NCI-H1092 (cell line): ENCODE measurements at regions not wholly inside any gene's neighbourhood (a gene's known extent, or its start where the extent isn't known, plus 50 kb on each side); places are given as distances from the start of the nearest gene placed in this dataset.

Experiments used
- DNase-seq: peaks from one replicate; lab custom pipeline; 2025; lab: John Stamatoyannopoulos, UW

GRCh38 chr5:99133921-99134320, 205.1 kb upstream of the CHD1 start:
- no peak for DNase-seq

GRCh38 chr5:99129768-99130501, 201.1 kb upstream of the CHD1 start:
- DNase-seq = no peak

DNA sequence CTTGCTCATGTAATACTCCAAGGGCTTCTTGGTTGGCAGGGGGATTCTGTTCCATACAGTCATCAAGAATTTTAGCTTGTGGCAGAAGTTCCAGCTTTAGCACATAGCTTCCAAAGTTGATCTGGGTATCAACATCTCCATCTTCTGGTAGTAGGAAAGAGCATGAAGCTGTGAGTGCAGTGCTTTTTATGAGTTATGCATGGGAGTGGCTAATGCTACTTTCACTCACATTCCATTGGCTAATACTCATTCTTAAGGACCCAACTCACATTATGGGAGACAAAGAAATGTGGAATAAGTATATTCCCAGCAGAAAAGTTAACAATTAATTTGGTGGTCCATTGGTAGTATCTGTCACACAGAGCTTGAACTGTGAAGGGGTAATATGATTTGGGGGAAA, 194.2 kb upstream of the CHD1 start:
- DNase-seq = no peak

DNA sequence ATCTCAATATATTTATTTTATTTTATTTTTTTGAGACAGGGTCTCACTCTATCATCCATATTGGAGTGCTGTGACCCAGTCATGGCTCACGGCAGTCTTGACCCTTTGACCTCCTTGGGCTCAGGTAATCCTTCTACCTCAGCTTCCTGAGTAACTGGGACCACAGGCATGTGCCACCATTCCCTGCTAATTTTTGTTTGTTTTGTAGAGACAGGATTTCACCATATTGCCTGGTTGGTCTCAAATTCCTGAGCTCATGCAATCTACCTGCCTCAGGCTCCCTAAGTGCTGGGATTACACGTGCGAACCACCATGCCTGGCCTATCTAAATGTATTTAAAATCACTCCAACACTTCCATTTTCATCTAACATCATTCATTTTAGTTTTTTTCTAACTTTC, 190.5 kb upstream of the CHD1 start:
- no peak for DNase-seq

DNA sequence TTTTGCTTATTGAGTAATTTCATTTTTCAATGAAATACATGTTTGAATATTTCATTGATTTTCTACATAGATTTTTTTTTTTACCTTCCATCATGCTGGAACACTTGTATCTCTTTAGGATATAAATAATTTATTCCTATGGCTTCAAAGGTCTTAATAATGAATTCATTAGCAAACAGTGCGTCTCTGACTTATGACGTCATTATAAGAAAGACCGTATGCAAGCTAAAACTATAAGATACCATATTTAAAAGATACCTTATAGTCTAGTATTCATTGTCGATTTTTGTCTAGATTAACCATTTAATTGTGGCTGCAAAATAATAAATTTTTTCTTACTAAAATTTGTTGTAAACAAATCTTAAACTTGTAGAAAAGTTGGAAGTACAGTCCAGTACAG, 187.7 kb upstream of the CHD1 start:
- DNase-seq = no peak

- no peak for DNase-seq
These were observed 181.1 kb upstream of the CHD1 start for GRCh38 chr5:99109894-99110293.

GRCh38 chr5:99105216-99105615, 176.4 kb upstream of the CHD1 start:
- no peak for DNase-seq

GRCh38 chr5:99104538-99105132, 175.8 kb upstream of the CHD1 start:
- DNase-seq = no peak

GRCh38 chr5:99102073-99102697, 173.4 kb upstream of the CHD1 start:
- DNase-seq = no peak

DNA sequence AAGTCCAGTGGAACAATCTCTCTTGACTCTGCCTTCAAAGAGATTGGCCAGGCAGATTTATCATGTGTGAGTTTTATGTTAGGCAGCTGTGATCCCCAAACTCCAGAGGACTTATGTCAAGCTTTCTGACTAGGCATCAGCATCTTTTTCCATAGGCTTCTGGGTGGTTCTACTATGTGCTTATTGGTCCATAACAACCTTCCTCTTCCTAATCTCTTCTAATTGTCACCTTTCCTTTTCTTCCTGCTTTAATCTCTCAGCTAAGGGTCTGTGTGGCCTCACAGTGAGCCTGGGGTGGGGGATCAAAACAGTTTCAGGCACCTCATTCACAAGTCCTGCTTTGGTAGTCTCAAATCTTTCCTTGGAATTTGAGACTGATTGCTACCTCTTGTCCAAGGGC, 170.9 kb upstream of the CHD1 start:
- no peak for DNase-seq

- DNase-seq = no peak
These were observed 161.2 kb upstream of the CHD1 start for GRCh38 chr5:99089822-99090549.

DNA sequence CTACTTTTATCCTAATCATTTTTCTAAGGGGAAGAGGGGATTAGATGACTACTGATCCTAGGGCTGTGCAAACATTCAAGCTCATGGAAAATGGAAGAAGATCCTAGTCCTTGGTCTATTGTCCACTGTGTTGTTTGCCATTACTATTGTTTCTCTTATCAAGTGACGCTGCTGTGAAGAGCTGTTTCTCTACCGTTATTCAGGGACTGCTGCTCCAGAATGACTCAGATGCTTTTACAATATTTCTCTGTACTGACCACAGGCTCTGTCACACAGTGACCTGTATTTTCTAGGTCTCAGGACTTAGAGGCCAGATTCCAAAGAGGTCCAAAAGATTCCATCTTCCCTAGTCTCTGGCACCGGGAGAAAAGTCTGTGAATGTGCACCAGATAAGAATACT, 159.5 kb upstream of the CHD1 start:
- DNase-seq = no peak

DNA sequence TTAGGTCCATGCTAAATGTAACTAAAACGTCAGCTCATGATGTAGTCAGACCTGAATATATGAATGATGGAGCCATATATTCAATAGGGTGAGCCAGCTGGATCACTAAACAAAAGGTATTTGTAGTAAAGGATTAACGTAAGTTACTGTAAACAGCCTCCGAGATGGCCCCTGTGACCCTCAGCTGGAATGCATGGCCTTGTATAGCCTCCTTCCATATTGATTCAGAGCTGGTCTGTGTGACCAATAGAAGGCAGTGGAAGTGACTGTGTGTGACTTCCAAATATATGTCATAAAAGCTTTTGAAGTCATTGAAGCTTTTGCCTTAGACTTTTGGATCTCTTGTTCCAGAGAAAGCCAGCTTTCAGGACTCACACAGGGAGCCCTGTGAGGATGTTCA, 154.4 kb upstream of the CHD1 start:
- no peak for DNase-seq

GRCh38 chr5:99081711-99082110, 152.9 kb upstream of the CHD1 start:
- no peak for DNase-seq

DNA sequence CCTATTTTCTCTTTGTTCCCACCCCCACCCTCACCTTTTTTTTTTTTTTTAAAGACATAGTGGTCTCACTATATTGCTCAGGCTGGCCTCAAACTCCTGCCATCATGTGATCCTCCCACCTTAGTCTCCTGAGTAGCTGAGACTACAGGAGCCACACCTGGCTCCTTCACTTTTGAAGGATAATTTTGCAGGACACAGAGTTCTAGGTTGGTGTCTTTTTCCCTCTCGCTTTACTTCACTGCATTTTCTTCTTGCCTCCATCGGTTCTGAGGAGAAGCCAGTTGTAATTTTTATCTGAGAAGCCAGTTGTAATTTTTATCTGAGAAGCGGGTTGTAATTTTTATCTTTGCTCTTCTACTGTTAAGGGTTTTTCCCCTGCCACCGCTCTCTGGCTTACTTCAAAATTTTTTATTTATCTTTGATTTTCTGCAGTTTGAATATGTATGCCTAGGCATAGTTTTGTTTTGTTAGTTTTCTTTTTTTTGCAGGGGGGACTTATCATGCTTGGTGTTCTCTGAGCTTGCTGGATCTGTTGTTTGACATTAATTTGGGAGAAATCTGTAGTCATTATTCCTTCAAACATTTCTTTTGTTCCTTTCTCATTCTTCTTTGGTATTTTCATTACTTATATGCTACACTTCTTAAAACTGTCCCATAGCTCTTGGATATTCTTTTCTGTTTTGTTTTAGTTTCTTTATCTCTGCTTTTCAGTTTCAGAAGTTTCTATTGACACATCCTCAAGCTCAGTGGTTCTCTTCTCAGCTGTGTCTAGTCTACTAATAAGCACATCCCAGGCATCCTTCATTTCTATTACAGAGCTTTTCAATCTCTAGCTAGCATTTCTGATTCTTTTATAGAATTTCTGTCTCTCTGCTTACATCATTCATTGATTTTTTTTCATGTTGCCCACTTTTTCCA, 148.2 kb upstream of the CHD1 start:
- DNase-seq = no peak

DNA sequence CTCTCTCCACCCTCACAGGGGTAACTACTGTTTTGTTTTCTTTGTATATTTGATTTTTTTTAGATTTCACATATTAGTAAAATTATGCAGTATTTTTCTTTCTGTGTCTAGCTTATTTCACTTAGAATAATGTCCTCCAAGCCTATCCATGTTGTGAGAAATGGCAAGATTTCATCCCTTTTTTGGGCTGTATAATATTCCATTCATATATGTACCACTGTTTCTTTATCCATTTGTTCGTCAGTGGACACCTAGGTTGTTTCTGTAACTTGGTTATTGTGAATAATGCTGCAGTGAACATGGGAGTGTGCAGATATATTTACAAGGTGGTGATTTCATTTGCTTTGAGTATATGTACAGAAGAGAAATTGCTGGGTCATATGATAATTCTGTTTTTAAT, 144.0 kb upstream of the CHD1 start:
- no peak for DNase-seq

DNA sequence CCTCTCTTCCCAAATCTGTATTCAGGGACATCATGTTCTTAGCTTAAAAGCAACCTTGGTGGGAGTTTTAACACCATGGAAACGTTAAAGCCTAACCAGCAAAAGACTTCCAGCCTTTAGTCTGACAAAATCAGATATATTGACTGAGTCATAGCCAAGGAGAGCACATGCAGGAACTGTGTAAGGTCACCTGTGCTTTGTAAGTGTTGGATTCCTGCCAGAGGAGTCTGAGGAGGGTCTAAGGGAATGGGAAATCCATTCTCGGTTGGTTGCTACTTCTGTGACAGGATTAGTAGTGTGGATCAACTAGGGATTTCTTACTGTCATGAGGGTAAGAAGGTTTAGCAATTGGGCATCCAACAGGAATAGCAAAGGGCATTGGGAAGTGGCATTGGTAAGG, 142.0 kb upstream of the CHD1 start:
- DNase-seq = no peak

- no peak for DNase-seq
These were observed 141.6 kb upstream of the CHD1 start for GRCh38 chr5:99070362-99070761.

DNA sequence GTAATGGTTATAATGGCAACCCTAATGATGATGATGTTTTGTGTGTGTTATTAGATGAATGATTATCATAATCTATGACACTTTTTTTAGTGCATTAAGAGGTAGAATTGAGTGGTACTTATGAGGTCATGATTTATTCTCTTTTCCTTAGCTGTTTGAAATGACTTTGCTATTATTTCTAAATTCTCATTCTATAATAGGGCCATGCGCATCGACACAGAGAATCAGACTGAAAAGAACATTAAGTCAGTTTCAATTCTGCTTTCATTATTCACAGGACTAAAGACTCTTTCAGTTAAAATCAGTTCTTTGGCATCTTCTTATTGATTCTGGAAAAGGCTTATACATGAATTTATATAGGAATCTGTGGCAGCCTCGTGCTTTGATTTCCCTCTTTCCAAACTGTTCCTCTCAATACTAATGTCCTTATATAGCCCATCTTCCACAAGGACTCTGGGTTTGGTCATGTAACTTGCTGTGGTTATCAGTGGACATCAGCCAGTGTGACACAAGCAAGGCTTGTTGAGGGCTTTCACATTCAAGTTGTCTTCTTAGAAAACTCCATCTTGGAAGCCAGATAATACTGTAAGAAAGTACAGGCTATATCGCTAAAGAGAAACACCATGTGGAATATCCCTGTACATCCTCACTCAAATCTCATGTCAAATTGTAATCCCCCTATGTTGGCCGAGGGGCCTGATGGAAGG, 140.3 kb upstream of the CHD1 start:
- DNase-seq = no peak

DNA sequence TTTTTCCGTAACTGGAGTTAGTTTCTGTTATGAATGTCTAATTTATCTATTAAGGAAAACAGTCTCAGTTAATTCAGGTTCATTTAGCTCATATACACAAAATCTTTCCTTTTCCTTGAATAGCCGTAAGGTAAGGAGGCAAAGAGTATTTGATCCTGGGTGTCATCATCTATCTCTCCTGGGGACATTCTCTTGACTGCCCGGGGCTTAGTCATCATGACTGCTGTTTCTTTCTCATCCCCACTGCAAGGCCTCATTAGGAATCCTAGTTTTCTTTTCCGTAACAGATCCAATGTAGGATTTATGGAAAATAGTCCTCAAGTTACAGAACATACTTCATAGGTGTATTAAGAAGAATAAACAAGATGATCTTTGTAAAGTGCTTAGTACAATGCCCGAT, 134.9 kb upstream of the CHD1 start:
- DNase-seq = no peak

DNA sequence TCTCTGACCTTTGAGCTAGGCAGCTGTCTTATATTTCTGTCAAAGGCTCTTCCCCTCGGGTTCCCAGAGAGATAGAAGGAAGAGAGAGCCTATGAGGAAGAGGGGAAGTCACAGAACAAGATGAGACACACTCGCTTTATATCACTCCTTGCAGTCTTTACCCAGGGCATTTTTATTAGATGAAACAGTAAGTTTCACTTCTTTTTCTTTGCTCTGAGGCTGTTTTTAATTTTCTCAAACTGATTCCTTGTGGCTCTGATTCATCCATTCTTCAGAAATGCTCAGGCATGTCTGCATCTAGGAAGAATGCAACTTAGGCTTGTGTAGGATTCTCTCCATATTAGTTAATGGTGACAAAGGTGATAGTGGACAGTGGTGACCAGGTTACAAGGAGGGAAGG, 132.9 kb upstream of the CHD1 start:
- no peak for DNase-seq
